ENCODE measurements at regions not wholly inside any gene's neighbourhood (a gene's known extent, or its start where the extent isn't known, plus 50 kb on each side); places are given as distances from the start of the nearest gene placed in this dataset.
"Not testable (repeated sequence)": the region's sequence is repeated elsewhere in the genome, so short reads cannot be mapped to it uniquely, and the experiment has no call there.

- H3K27me3 ChIP-seq (ENCODE audit: control insufficient read depth, insufficient read depth, low read length): no peaks in the 10 kb centered on the region
- no peaks in the 10 kb centered on the region for H3K79me2 ChIP-seq
- no peak for TF ChIP-seq CTCF (IDR thresholded peaks at IDR 0.05)
- H3K9me3 ChIP-seq (ENCODE audit: control insufficient read depth, low read length): no peaks in the 10 kb centered on the region
- H3K27ac ChIP-seq: no peak overlapping the region
- no peak overlapping the region for H3K9ac ChIP-seq
- no peak overlapping the region for H3K4me3 ChIP-seq (ENCODE audit: low read depth, low read length)
- no peaks in the 10 kb centered on the region for H3K36me3 ChIP-seq (ENCODE audit: control insufficient read depth, insufficient read depth, low read length)
- H3K4me2 ChIP-seq (ENCODE audit: low read length): no peak overlapping the region
- no peaks in the 10 kb centered on the region for H3K4me1 ChIP-seq
- no peak overlapping the region for H2AFZ ChIP-seq
These were observed 96.0 kb upstream of the PCED1B start for GRCh38 chr12:46983393-46983793.

GRCh38 chr12:46983959-46984841 lies 95.2 kb upstream of the PCED1B start:
- no peak overlapping the region for H2AFZ ChIP-seq
- H3K4me3 ChIP-seq (ENCODE audit: low read depth, low read length): no peak overlapping the region
- H3K36me3 ChIP-seq (ENCODE audit: control insufficient read depth, insufficient read depth, low read length): no peaks in the 10 kb centered on the region
- H3K27me3 ChIP-seq (ENCODE audit: control insufficient read depth, insufficient read depth, low read length): no peaks in the 10 kb centered on the region
- H3K27ac ChIP-seq: no peak overlapping the region
- H3K4me1 ChIP-seq: no peaks in the 10 kb centered on the region
- H3K9me3 ChIP-seq (ENCODE audit: control insufficient read depth, low read length): no peaks in the 10 kb centered on the region
- TF ChIP-seq CTCF (IDR thresholded peaks at IDR 0.05): peak; percentile 78
- no peaks in the 10 kb centered on the region for H3K79me2 ChIP-seq
- no peak overlapping the region for H3K4me2 ChIP-seq (ENCODE audit: low read length)
- no peak overlapping the region for H3K9ac ChIP-seq

GRCh38 chr12:46985816-46986215 lies 93.6 kb upstream of the PCED1B start:
- Histone ChIP-seq H3K79me2 (no peaks in the 10 kb centered on the region), H2AFZ (no peak overlapping the region), H3K27ac (no peak overlapping the region), H3K27me3 (ENCODE audit: control insufficient read depth, insufficient read depth, low read length) (no peaks in the 10 kb centered on the region), H3K9me3 (ENCODE audit: control insufficient read depth, low read length) (no peaks in the 10 kb centered on the region), H3K4me3 (ENCODE audit: low read depth, low read length) (no peak overlapping the region), H3K4me1 (no peaks in the 10 kb centered on the region), H3K36me3 (ENCODE audit: control insufficient read depth, insufficient read depth, low read length) (no peaks in the 10 kb centered on the region), H3K9ac (no peak overlapping the region), H3K4me2 (ENCODE audit: low read length) (no peak overlapping the region)
- no peak for TF ChIP-seq CTCF (IDR thresholded peaks at IDR 0.05)

- H3K27ac ChIP-seq; H3K79me2 ChIP-seq; H3K4me2 ChIP-seq (ENCODE audit: low read length); H3K27me3 ChIP-seq (ENCODE audit: control insufficient read depth, insufficient read depth, low read length); H3K4me1 ChIP-seq; H3K9me3 ChIP-seq (ENCODE audit: control insufficient read depth, low read length); H3K9ac ChIP-seq; H3K4me3 ChIP-seq (ENCODE audit: low read depth, low read length); H3K36me3 ChIP-seq (ENCODE audit: control insufficient read depth, insufficient read depth, low read length); H2AFZ ChIP-seq: not testable (repeated sequence)
These were observed 91.3 kb upstream of the PCED1B start for GRCh38 chr12:46988122-46988521.

- no peaks in the 10 kb centered on the region for H3K4me1 ChIP-seq
- no peak overlapping the region for H3K9ac ChIP-seq
- no peak overlapping the region for H2AFZ ChIP-seq
- no peaks in the 10 kb centered on the region for H3K36me3 ChIP-seq (ENCODE audit: control insufficient read depth, insufficient read depth, low read length)
- H3K27ac ChIP-seq: no peak overlapping the region
- H3K27me3 ChIP-seq (ENCODE audit: control insufficient read depth, insufficient read depth, low read length): no peaks in the 10 kb centered on the region
- no peak overlapping the region for H3K4me2 ChIP-seq (ENCODE audit: low read length)
- no peak for TF ChIP-seq CTCF (IDR thresholded peaks at IDR 0.05)
- no peak overlapping the region for H3K4me3 ChIP-seq (ENCODE audit: low read depth, low read length)
- no peaks in the 10 kb centered on the region for H3K9me3 ChIP-seq (ENCODE audit: control insufficient read depth, low read length)
- H3K79me2 ChIP-seq: no peaks in the 10 kb centered on the region
These were observed 89.2 kb upstream of the PCED1B start for GRCh38 chr12:46990211-46990610.

GRCh38 chr12:46992051-46992450 lies 87.4 kb upstream of the PCED1B start:
- not testable (repeated sequence) for H3K36me3 ChIP-seq (ENCODE audit: control insufficient read depth, insufficient read depth, low read length); H3K4me2 ChIP-seq (ENCODE audit: low read length); H3K27ac ChIP-seq; H3K9ac ChIP-seq; H3K4me3 ChIP-seq (ENCODE audit: low read depth, low read length); H2AFZ ChIP-seq; H3K27me3 ChIP-seq (ENCODE audit: control insufficient read depth, insufficient read depth, low read length); H3K79me2 ChIP-seq; H3K9me3 ChIP-seq (ENCODE audit: control insufficient read depth, low read length); H3K4me1 ChIP-seq
